Fibroblast of skin of scalp (primary cell): ENCODE measurements at regions not wholly inside any gene's neighbourhood (a gene's known extent, or its start where the extent isn't known, plus 50 kb on each side); places are given as distances from the start of the nearest gene placed in this dataset.
"Not testable (repeated sequence)": the region's sequence is repeated elsewhere in the genome, so short reads cannot be mapped to it uniquely, and the experiment has no call there.

Source experiments
- DNase-seq: peaks from one replicate; pipeline ENCODE4 v3.0.0-alpha.2; 2013

- DNase-seq: no peak
Observed at GRCh38 chr7:13235436-13235835, 548.0 kb downstream of the ARL4A start.

GRCh38 chr7:13236026-13236425, 548.6 kb downstream of the ARL4A start:
- DNase-seq: no peak

- DNase-seq: peak; percentile 60
Observed at GRCh38 chr7:13240349-13240748, 552.9 kb downstream of the ARL4A start.

GRCh38 chr7:13241416-13241815, 554.0 kb downstream of the ARL4A start:
- no peak for DNase-seq

GRCh38 chr7:13257661-13258060, 570.2 kb downstream of the ARL4A start:
- peak; percentile 46 for DNase-seq

GRCh38 chr7:13258386-13258785, 571.0 kb downstream of the ARL4A start:
- no peak for DNase-seq

GRCh38 chr7:13259930-13260329, 572.5 kb downstream of the ARL4A start:
- no peak for DNase-seq

- DNase-seq: peak; percentile 43
Observed at GRCh38 chr7:13262929-13263530, 575.6 kb downstream of the ARL4A start.

GRCh38 chr7:13265271-13265670, 577.8 kb downstream of the ARL4A start:
- DNase-seq: no peak

GRCh38 chr7:13274205-13274604, 586.8 kb downstream of the ARL4A start:
- DNase-seq: not testable (repeated sequence)

- no peak for DNase-seq
Observed at GRCh38 chr7:13276977-13277376, 589.5 kb downstream of the ARL4A start.

- DNase-seq: no peak
Observed at GRCh38 chr7:13278020-13278419, 590.6 kb downstream of the ARL4A start.

- peak; percentile 29 for DNase-seq
Observed at GRCh38 chr7:13279854-13280435, 592.5 kb downstream of the ARL4A start.

- peak; percentile 21 for DNase-seq
Observed at GRCh38 chr7:13282377-13282980, 595.0 kb downstream of the ARL4A start.

GRCh38 chr7:13286916-13287315, 599.5 kb downstream of the ARL4A start:
- DNase-seq: no peak

GRCh38 chr7:13288516-13288915, 601.1 kb downstream of the ARL4A start:
- no peak for DNase-seq

- peak; percentile 32 for DNase-seq
Observed at GRCh38 chr7:13290975-13291374, 603.5 kb downstream of the ARL4A start.

GRCh38 chr7:13293264-13294002, 606.0 kb downstream of the ARL4A start:
- DNase-seq: peak; percentile 9

- DNase-seq: no peak
Observed at GRCh38 chr7:13307040-13307439, 619.6 kb downstream of the ARL4A start.

GRCh38 chr7:13308423-13308822, 621.0 kb downstream of the ARL4A start:
- no peak for DNase-seq

GRCh38 chr7:13309535-13309934, 622.1 kb downstream of the ARL4A start:
- no peak for DNase-seq

GRCh38 chr7:13312307-13312706, 624.9 kb downstream of the ARL4A start:
- no peak for DNase-seq

- DNase-seq: no peak
Observed at GRCh38 chr7:13320333-13320732, 632.9 kb downstream of the ARL4A start.

- DNase-seq: no peak
Observed at GRCh38 chr7:13321316-13321715, 633.9 kb downstream of the ARL4A start.
